Muscle of arm (tissue), 1 donor: ENCODE measurements at regions not wholly inside any gene's neighbourhood (a gene's known extent, or its start where the extent isn't known, plus 50 kb on each side); places are given as distances from the start of the nearest gene placed in this dataset.

ENCODE experiments used
- DNase-seq: peaks from one replicate; pipeline ENCODE4 v3.0.0-alpha.2; 2013

DNA sequence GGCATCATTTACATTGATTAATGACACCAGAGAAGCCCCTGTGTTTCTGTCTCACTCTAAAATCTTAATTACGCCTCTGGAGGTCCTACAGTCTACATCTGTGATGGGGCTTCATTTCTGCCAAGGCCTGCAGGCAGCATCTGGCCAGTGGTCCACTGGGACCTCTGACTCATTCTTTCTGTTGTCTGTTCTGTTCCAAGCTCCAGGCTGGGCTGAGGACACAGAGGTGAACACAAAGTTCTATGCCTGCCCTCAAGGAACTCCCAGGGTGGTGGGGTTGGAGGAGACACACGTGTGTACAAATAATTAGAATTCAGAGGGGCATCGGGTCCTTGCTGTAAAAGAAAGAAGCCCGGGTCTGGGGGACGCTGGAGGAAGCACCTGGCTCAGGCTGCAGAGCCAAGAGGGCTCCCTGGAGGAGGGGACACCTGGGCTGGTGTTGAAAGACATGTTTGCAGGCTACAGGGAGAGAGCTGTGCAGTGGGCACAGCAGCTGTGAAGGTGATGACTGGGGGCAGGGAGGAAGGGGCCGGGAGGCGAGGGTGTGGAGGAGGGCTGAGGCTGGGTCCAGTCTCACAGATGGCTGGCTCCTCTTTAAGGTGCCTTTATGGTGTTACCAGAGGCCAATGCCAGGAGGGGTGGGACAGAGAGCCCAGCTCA lies 103.3 kb upstream of the PRR23E start:
- DNase-seq, result peak; percentile 88

DNA sequence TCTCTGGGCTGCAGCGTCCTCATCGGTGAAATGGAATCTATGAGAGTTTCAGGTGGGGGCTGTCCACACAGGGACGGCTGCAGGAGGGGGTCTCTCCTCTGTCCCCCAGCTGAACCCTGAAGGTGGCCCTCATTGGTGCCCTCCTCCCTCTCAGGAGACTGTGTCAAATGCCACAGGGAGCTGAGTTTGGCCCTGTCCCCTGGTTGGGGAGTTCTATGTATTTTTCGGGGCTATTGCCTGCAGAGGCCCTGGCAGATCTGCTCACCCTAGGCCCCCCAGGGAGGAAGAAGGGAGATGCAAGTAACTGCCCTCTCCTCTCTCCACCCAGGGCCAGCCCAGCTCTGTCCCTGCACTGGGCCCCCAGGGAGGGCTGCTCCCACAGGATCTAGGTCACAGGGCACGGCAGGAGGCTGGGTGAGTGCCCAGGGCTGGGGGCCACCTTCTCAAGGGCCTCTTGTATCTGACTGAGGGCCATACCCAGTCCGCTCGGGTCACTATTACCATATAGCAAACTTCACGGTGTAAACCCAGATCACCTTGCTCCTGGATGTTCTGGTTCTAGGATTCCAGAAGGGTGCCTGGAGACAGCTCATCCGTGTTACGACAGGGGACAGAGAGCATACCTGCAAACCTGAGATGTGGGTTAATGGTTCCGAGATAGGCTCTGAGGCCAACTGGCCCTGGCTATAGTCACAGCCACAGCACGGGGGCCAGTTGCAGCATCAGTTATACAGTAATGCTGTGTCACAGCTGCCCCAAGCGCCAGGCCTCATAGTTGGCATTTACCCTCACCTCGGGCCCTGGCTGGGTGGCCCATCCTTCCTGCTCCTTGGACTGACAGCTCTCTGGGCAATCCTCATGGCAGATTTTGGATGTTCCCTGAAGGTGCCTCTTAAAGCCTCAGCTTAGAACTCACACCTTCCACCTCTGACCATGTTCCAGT lies 102.4 kb upstream of the PRR23E start:
- DNase-seq, result no peak

DNA sequence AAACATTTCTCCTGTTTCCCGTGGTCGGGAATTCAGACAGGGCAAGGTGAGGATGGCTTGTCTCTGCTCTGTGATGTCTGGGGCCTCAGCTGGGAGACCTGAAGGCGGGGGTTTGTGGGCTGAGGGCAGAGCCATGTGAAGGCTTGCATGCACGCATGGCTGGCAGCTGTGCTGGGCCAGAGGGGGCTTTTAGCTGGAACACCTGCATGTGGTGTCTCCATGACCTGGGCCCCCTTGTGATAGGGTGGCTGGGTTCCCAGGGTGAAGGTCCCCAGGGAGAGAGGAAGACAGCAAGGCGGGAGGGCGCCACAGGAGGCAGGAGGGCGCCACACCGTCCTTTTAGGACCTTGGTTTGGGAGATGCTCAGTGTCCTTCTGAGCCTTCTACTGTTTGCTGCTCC lies 101.6 kb upstream of the PRR23E start:
- DNase-seq, result no peak

DNA sequence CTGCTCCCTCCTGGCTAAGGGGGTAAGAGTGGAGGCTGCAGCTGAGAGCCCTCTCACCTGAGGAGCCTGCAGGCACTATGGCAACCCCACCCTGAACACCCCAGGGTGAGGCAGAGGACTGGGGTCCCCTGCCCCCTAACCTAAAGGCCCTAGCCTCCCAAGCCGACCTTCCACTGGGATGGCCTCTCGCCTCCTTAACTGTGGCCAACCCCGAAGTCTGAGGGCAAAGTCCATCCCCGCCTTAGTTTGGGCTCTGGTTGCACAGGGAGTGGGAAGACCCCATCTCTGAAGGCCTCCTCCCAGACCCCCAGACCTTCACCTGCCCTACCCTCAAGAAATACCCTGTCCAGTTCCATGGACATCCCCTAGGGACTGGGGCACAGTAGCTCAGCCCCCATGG lies 100.6 kb upstream of the PRR23E start:
- no peak for DNase-seq

DNA sequence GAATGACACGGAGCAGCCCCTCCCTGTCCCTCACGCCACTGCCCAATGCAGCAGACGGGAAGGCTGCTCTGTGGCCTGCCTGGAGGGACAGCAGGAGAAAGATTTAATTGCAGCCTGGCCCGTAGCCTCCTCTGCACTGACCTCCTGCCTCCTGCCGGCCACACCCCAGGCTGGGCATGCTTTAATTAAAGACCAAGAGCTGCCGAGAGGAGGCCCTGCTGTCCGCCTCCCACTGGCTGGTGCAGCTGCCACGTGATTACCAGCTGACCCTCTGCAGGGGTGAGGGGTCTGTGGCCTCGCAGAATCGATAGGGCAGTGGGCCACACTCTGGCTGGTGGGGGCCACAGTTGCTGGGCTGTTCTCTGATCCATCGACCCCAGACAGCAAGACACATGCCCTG lies 100.2 kb upstream of the PRR23E start:
- DNase-seq, result no peak

DNA sequence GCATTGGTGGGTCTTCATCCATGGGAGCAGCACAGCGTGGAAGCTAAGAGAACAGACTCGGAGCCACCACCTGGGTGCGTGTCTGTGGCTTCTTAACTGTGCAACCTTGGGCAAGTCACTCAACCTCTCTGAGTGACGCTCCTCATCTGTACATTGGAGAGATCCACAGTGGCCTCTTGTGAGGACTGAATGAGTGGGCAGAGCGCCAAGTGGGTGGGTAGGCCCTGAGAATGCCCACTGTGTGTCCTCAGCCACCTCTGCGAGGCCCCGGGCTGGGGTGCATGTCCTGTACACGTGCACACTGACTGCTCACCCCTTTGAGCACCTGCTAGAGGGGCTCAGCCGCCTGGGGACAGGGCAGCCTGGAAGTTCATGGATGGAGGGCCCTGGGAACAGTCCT lies 99.6 kb upstream of the PRR23E start:
- no peak for DNase-seq

DNA sequence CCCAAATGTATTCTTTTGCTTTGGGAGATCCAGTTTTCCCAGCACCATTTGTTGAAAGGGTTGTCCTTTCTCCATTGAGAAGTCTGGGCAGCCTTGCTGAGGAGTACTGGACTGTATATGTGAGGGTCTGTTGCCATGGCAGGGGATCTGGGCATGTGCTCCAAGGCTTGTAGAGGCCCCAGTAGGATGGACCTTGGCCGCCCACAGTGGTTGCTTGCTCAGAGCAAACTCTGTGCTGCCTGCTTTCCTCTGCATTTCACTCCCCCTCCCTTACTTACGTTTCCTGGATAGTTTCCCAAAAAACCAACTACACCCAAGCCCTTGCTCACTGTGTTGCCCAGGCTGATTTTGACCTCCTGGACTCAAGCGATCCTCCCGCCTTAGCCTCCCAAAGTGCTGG lies 97.2 kb upstream of the PRR23E start:
- DNase-seq, result no peak

DNA sequence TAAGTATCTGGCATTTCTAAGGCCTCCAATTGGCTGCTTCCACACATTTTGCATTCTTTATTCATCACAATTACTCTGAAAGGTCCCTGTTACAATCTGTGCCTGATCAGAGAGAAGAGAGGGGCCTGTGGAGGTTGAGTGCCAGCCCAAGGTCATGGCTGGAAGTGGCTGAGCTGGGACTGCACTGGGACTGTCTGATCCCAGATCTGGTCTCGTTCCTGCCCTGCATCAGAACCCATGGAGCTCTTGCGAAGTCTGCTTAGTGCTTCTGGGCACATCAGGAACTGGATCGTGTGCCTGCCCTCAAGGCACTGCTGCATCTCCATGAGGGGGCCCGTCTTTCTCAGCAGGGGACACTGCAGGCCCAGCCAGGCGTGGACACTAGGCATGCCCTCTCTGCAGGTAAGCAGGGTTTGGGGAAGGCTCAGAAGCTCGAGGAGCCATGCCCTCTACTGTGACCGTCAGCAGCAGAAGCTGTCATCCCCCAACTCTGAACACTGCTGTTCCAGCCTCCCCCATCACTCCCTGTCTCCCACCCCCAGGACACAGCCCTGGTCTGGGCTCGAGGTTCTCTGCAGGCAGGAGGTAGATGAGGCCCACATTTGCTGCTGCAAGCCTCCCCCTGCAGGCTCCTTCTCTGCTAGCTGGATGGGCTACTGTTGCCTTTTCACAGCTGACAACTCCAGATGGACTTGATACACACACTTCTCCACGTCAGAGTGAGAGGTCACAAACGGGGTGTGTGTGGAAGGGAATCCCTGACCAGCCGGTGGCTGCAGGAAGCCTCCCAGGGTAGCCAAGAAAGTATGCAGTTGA lies 96.5 kb upstream of the PRR23E start:
- no peak for DNase-seq

DNA sequence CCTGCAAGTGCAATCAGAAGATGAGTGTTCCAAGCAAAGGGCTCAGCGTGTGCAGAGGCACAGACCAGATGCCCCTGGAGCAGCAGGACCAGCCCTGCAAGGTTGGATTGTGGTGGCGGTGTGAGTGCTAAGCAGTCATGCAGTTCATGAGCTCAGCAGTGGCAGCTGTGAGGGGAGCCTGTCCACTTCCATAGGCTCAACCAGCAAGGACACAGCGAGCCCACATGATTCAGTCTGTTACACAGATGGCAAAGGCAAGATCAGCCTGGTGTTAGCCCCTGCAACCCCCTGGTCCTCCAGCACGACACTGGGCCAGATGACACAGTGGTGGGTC lies 95.9 kb upstream of the PRR23E start:
- no peak for DNase-seq

DNA sequence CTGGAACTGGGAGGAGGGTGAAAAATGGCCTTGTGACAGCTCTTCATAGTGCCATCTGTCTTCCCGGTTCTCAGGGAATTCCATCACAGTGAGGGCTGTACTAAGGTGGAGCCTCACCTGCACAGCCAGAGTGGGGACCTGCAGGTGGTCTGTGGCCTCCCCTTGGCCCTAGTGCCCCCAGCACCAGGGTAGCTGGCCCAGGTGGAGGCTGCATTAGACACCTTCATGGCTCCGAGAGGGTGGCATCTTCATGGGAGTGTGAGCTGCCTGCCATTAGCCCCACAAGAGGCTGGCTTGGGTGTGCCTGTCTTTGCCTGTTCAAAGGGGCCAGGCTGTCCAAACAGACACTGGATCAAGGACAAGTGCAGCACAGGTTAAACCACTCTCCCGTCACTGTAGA lies 95.5 kb upstream of the PRR23E start:
- no peak for DNase-seq

DNA sequence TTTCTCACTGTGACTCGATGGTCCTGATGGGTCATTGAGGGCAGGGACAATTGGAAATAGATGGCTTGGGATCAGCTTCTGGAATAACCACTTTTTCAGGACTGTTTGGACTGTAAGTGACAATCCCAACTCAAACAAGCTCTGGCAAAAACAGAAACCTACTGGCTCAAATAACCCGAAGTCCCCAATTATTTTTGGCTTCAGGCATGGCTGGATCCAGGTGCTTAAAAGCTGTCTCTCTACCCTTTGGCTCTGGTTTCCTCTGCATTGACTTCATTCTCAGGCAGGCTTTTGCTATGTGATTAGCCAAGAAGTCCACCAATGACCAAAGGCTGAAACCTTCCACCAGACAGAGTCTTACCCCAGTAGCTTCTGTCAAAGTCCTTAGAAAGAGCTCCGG lies 92.9 kb upstream of the PRR23E start:
- DNase-seq, result no peak

DNA sequence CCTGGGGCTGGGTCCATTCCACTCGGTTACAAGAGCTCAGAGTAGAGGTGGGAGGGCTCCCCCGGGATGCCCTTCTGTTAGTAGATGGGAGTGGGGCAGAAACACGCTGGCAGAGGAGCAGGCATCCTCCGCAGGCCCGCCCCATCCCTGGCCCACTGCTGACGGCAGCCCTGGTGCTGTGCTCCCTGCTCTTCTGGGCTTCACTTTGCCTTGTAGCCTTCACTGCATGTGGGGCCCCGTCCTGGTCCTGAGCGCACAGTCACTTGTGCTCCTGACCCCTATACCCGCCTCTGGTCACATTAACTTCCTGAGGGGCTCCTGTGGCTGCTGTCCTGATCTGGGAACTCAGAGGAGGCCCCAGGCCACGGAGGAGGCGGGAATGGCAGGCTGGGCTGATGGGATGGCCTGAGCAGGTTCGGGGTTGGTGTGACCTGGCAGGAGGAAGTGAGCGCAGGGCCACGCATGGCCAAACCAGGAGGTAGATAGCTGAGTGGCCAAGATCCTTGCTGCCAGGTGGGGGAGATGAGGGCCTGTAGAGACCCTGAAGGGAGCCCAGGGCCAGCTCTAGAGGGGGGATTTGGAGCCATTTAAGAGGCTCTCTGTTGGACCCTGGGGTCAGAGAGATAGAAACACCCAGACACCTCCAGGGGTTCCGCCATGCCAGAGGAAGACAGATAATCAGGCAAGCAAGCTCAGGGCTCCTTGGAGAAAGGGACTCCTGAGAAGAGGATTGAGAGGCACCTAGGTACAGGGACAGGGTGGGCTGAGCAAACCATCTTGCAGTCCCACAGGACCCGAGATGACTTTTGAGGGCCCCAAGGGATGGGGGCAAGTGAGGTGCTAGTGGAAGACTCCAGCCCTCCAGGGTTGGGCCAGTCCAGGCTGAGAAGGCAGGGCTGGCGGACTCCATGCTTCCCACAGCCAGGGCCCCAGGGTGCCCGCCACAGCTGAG lies 92.2 kb upstream of the PRR23E start:
- DNase-seq, result no peak

DNA sequence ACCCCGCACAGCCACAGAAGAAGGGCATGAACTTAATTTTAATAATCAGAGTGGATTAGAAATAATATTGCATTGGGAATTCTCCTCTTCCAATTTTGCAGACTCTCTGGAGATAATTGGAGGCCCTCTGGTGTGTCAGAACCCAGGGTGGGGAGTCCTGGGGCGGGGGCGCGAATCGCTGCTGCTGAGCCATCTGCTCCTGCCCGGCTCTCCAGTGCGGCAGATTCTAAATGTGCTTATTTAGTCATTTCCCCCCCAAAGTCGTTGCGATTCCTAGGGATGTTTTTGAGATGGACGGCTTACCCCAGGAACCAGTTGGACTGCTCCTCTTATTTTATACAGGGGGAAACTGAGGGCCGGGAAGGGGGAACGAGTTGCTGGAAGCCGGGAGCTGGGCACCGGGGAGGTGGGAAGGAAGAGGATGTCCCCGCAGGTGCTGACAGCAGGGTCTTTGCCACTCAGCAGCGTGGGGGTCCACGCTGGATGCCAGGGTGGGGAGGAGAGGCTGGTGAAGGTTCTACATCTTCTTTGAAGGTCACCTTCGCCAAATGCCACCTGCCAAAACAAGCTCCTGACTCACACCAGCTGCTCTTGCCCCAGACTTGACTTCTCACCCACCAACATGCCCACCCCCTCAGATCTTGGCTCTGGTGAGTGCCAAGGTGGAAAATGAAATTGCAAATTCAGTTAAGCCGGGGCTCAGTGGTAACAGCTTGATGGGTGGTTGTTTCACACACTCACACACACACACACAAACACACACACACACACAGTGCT lies 91.3 kb upstream of the PRR23E start:
- DNase-seq, result no peak

DNA sequence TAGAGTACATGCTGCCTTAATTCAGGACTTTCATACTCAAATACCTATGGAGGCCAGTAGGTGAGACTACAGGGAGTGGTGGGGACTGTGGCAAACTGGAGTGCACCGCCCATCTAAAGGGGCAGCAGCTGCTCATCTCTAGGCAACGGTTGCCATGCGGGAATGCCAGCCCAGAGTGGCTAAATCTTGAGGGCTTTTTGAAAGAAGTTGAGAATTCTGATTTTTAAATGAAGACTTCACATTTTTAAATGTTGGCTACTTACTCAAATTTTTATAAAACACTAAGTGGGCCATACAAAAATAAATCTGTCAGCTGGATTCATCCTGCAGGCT lies 90.8 kb upstream of the PRR23E start:
- no peak for DNase-seq

DNA sequence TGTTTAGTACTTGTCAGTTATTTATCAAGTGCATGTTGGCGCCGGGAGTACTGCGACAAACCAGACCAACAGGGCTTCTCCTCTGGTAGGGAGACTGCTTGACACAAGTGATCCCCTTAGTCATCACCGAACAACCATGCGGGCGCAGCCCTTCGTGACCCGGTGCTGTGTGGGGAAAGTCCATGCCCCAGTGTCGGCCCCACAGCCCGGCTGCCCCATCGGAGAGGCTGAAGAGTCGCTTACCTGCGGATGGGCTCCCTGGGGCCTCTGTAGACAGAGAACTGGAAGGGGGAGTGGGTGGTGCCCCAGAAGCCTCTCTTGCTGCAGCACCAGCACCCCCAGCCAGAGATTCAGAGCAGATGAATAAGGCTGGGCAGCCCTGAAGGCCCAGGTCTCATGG lies 90.3 kb upstream of the PRR23E start:
- no peak for DNase-seq

DNA sequence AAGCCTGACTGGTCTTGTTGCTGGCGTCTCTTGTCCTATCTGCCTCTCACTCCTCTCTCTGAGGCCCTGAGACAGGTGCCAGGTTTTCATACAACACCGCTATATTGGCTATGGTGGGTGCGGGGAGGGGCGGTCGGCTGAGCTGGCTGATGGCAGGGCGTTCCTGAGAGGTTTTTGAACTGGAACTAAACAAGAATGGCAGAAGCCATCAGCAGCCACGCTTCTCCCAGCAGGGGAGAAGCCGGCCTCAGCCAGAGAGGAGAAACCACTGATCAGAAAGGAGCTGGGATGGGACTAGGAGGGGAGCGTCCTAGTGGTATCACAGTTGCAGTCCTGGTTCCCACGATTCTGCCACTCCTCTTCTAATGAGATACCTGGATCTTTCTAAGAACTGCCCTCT lies 89.9 kb upstream of the PRR23E start:
- no peak for DNase-seq

DNA sequence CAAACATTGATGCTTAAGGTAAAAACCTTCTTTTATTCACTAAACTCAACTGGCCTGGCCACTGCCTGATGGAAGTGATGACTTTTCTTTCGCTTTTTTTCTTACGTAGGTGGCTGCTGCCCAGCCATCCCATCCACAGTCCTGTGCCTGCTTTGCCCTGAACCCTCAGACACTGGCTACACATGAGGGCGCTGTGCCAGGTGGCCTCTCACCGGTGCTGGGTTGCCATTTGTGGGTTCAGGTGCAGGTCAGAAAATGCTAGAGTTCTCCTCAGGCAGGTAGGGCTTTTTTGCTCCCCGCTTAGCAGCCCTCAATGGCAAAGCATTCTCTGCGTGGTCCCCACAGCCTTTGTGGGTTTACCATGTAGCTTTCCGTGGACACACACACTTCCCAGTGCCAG lies 88.3 kb upstream of the PRR23E start:
- no peak for DNase-seq

DNA sequence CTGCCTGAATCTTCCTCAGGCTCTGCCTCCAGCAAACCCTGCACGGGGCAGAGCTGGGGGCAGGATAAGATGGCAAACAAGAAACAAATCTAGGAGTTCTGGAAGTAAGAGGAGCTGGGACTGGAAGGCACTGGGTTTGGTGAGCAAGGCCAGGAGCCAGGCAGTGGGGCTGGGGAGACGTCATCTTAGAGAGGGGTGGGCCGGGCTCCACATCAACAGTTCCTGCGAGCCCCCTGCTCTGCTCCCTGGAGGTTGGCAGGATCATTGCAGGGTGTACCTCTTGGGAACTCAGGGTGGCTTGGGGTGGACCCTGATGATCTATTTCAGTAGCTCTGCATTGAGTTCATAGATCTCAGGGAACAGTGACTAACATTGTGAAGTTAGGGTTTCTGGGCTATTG lies 87.3 kb upstream of the PRR23E start:
- DNase-seq, result no peak

DNA sequence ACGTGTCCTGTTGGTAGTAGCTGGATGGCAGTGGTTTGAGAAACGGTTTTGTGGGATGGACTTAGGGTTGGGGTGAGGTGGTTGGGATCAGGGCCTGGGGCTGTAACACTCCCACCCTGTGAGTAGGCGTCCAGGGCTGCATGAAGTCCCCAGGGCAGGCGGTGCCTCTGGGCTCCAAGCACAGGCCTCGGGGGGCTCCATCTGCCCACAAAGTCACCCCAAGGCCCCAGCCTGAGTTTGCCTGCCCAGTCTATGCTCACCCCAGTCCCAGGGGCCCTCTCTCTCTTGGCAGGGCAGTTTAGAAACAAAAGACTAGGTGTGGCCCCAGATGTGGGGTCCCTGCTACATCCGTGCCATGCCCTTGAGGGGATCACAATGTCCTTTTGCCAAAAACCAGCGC lies 86.9 kb upstream of the PRR23E start:
- no peak for DNase-seq

DNA sequence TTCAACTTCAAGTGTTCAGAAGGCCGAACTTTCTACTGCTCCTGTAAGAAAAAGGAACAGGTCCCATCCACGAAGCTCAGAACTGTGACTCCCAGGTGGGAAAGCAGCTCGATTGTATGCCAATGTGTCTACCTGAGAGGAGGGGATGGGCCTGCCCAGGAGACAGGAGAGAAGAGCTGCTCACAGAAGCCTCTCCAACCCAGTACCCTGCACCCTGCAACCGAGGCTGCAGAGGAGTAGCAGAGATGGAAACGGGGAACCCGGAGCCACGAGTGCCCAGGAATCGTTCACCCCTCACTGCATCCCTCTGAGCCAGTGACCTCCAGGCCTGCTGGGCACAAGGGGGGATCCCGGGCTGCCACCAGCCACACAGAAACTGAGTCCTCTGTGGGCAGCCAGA lies 86.5 kb upstream of the PRR23E start:
- DNase-seq, result no peak

DNA sequence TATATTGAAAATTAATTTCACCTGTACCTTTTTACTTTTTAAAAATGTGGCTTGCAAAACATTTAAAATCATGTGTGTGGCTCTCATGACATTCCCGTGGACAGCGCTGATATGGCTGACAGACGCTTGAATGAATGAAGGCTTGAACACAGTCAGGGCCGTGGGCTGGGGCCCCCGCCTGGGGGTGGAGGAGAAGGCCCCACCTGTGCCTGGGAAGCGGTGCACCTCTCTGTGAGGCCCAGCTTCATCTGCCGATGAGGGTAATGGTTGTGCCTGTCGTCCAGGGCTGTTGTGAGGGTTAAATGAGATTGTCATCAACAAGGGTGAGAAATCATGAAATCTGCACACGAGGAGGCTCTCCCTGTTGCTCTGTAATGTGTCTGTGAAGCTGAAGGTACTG lies 85.9 kb upstream of the PRR23E start:
- no peak for DNase-seq
